Activated CD4-positive, alpha-beta T cell treated with anti-CD3 and anti-CD28 coated beads, Interleukin-2, amount 50 U/mL, for 24 hours (primary cell): ENCODE measurements at regions not wholly inside any gene's neighbourhood (a gene's known extent, or its start where the extent isn't known, plus 50 kb on each side); places are given as distances from the start of the nearest gene placed in this dataset.

Source experiments
- DNase-seq, 2 donors: peaks; one replicate each; pipeline ENCODE4 v3.0.0-alpha.2; 2020; ENCODE audit warnings: low read depth in 1 of 2, low spot score in 1 of 2

- no peak for DNase-seq
Measured at GRCh38 chr1:90147093-90147492, 152.2 kb downstream of the ZNF326 start.

- DNase-seq, result no peak
Measured at GRCh38 chr1:90144820-90145219, 149.9 kb downstream of the ZNF326 start.

GRCh38 chr1:90143591-90143990, 148.7 kb downstream of the ZNF326 start:
- DNase-seq, result no peak

DNA sequence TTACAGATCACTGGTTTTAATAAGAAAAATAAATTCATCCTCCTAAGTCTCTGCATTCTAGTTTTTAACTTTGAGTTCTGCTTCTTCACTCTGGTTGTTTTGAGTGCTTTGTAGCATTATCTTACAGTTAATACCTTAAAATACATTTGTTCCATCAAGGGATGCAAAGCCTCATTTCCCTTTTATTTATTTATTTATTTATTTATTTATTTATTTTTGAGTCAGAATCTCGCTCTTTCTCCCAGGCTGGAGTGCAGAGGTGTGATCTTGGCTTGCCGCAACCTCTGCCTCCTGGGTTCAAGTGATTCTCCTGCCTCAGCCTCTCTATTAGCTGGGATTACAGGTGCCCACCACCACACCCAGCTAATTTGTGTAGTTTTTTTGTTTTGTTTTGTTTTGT, 147.8 kb downstream of the ZNF326 start:
- DNase-seq, result no peak

DNA sequence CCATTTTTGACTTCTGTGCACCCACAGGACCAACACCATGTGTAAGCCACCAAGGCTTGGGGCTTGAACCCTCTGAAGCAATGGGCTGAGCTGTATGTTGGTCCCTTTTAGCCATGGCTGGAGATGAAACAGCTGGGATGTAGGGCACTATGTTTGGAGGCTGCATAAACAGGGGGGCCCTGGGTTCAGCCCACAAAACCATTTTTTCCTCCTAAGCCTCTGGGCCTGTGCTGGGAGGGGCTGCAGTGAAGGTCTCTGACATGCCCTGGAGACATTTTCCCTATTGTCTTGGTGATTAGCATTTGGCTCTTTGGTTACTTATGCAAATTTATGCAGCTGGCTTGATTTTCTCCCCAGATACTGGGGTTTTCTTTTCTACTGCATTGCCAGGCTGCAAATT, 144.9 kb downstream of the ZNF326 start:
- DNase-seq, result no peak

DNA sequence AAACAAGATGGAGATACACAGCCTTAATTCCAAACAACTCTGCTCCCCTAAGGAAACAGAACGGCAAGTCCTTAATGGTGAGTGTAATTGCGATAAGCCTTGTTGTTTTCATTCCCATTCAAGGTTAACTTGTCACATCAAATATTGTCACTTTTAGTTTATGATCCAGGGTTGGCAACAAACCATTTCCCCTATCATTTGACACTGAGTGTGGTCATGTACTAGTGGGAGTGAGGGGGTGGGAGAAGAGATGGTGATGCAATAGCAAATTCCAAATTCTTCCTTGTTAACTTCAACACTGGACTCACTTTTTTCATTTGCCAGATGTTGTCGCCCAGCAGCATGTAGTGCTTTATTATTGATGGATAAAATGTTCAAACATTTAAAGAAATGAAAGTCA, 140.4 kb downstream of the ZNF326 start:
- DNase-seq, result no peak

GRCh38 chr1:90134175-90134955, 139.5 kb downstream of the ZNF326 start:
- no peak for DNase-seq

DNA sequence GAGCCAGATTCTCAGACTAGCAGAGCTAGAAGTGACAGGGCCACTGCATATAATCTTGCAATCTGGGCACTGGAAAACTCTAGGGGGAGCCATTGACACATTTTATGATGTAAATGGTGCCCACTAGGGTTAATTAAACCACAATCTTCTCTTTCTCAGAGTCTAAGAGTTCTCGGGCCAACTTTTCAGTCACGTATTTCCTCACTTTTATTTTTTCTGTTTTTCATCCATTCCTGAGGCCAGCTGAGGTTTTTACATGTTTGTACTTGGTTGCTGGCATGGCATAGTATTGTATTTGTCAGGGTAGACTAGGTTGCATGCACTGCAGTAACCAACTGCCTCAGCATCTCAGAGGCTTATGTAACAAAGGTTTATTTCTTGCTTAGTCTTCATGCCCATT, 138.2 kb downstream of the ZNF326 start:
- no peak for DNase-seq

DNA sequence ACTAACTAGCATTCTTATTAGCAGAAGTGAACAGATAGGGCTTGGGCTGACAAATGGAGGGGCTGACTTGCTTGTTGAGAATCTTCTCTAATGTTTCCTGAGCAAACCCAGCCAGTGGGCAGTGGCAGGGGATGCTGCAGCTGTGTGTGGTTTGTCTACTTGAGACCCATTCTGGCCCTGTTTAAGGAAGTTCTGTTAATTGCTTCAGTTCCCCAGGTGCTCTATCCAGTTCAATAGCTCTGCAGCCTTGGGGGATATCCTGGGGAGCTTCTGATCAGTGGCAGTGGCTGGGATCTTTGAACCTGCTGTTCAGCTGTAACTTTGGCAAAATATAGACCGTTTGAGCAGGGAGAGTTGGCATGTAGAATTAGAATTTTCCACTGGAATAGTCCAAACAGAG, 137.4 kb downstream of the ZNF326 start:
- no peak for DNase-seq

GRCh38 chr1:90127288-90127953, 132.5 kb downstream of the ZNF326 start:
- no peak for DNase-seq

GRCh38 chr1:90126834-90127233, 131.9 kb downstream of the ZNF326 start:
- no peak for DNase-seq

DNA sequence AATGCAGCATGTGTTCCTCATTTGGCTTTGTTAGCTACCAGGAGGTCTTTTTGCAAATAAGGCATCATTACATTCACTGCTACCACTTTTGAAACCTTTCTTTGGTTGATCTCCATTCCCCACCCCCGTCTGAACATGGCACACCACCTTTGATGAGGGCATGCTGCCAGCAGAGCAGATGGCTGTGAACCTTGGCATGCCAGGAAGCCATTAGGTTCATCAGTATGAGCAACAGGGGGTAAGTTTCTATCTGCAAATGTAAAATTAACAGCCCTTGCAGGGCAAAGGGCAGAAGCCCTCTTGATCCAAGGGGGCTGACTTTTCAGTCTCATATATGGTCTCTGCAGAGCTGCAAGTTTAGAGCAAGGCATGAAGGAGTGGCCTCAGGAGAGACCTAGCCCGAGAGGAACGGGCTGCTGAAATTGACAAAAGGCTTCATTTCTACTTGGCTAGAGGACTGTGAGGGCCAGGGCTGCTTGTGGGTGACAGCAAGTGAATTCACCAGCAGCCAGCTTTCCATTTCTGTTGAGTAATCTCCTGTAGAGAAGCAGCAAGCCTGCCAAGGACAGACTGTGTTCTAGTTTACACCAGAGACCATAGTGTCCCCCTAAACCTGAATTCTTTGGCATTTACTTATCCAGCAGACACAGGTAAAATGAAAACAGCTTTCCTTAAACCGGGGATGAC, 127.9 kb downstream of the ZNF326 start:
- no peak for DNase-seq

DNA sequence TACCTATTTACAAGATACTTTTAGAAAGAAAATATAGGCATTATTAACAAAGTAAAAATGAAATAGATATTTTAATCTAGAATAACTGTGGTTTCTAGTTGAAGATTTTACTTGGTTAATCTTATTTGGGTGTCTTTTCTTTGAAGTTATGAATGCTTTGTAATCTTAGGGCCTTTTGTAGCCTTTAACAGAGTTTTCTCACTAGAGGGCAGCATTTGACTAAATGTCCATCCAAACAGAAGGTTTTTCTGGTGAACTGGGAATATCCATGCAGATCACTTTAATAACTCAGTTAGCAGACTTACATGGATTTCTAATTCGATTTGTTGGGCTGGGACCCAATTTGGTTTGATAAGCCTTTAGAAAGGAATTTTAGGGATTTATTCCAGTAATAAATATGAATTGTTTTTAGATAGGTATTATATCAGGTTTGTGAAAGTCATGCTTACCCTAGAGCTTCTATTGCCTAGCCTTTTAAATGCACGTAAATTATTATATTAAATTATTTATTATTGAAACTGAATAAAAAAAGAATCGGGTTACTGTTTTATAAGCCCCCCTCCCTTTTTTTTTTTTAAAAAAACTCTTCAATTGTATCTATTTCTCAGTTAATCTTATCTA, 119.7 kb downstream of the ZNF326 start:
- peak in 1 of 2 donors; percentile 3 for DNase-seq

- no peak for DNase-seq
Measured at GRCh38 chr1:90107990-90108389, 113.1 kb downstream of the ZNF326 start.

DNA sequence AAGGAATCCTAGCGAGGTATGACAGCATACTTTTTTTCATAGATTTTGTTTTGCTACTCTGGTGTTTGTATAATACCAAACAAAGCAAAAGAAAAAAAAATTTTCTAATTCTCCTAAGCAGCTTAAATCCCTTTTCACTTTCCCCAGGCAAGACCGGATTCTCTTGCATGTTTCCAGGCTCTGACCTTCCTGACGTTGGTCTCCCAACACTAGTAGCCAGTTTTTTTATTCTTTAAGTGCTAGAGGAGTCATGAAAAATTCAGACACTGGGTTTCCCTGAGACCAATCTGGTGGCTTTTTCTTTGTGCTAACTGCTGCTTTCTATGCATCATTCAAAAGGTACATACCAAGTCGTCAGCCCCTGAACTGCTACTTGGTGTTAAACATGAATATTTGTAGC, 111.4 kb downstream of the ZNF326 start:
- DNase-seq, result no peak

DNA sequence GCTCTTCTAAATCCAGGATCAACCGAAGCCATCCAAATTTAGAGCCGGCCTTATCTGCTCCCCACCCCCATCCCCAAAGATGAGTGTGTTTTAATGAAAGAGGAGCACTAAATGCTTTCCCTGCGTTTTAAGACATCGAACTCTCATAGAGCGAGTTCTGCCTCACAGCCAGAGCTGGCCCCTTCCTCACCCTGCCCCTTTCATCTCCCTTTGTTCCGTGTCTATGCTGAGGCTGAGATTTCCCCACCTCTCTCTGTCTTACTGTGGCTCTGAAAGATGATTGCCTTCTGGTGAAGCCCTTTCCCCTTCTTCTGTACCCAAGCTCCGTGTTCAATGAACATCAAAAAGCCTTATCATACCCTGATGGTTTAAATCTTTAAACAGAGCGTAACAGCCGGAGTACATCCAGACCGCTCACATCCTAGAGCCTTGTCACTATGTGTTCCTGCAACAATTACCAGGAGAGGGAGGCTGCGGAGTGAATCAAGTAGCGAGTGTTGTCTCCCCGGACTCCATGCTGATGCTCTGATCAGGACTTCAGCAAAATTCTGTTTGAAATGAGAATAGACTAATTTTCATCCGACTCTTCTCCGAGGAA, 110.1 kb downstream of the ZNF326 start:
- DNase-seq, result no peak

GRCh38 chr1:90100566-90100965, 105.7 kb downstream of the ZNF326 start:
- DNase-seq, result no peak

DNA sequence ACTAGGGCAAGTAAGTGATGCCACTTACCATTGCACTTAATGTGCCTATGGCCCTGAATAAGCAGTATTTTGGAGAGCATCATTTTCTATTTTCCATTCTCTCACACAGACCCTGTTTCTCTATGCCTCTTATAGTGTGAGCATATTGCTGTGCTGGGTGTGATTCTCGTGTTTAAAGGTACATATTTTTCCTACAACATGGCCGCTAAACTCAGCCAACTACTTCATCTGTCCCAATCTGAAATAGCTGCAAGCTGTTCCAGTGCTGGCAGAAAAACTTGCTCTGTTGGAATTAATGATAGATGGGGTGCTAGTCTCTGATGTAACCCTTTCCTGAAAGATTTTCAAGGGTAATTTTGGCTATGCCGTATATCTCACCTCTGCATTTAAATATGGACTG, 97.5 kb downstream of the ZNF326 start:
- DNase-seq, result no peak
